ENCODE measurements at regions not wholly inside any gene's neighbourhood (a gene's known extent, or its start where the extent isn't known, plus 50 kb on each side); places are given as distances from the start of the nearest gene placed in this dataset.

DNA sequence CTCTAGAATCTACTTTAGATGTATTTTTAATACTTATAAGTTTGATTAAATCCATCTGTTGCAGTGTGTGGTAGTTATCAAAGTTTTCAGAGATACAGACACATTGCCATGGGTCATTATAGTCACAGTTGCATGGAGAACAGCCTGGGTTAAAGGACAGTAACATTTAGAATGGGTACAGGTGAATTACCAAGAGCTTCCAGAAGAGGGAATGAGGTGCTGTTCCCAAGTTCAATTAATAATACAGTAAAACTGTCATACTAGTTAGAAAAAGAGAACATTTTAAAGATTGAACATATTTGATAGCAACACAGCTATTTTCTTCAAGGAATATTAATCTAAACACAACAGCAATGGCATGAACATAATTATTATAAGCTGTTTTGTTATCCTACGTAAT is 322.6 kb upstream of the SLC10A2 start:
- Mint-ChIP-seq H3K4me1 (no peaks in the 10 kb centered on the region), H3K27me3 (ENCODE audit: insufficient read depth, low read depth, poor library complexity) (peaks cover 4% of the 10 kb centered on the region), H3K36me3 (ENCODE audit: low read depth) (no peaks in the 10 kb centered on the region), H3K27ac (no peak overlapping the region), H3K4me3 (no peak overlapping the region), H3K9me3 (no peaks in the 10 kb centered on the region)
- Histone ChIP-seq H3K4me2 (no peak overlapping the region), H3K27ac (ENCODE audit: low read depth) (no peak overlapping the region), H3K36me3 (ENCODE audit: insufficient read depth) (no peaks in the 10 kb centered on the region), H2AFZ (no peak overlapping the region), H3K79me2 (replicated peaks; ENCODE audit: insufficient read depth) (no peaks in the 10 kb centered on the region), H3K9me2 (ENCODE audit: insufficient read depth) (peaks cover 15% of the 10 kb centered on the region; the same call in 1 of the 2 replicates), H3F3A (replicated peaks; ENCODE audit: low read depth) (no peaks in the 10 kb centered on the region), H3K27me3 (ENCODE audit: insufficient read depth) (no peaks in the 10 kb centered on the region), H3K4me3 (no peak overlapping the region), H3K4me1 (ENCODE audit: insufficient read depth) (0 out of 2 replicates have a peak, but pooled peaks cover 4% of the 10 kb centered on the region), H4K20me1 (replicated peaks; ENCODE audit: insufficient read depth) (no peaks in the 10 kb centered on the region)
- ATAC-seq (peak; percentile 29; the same call in 1 of the 3 replicates), DNase-seq (ENCODE audit: low spot score) (no peak)
- TF ChIP-seq NANOG (IDR thresholded peaks at IDR 0.05; ENCODE audit: borderline replicate concordance) (no peak), JUNB (IDR thresholded peaks at IDR 0.05; ENCODE audit: unreplicated experiment) (no peak), EZH2 (IDR thresholded peaks at IDR 0.05; ENCODE audit: low read depth, unreplicated experiment) (no peak), ZNF331 (CRISPR knock-in tag; IDR thresholded peaks at IDR 0.05; ENCODE audit: low read depth) (no peak)
- TF ChIP-seq, protein P1, sequence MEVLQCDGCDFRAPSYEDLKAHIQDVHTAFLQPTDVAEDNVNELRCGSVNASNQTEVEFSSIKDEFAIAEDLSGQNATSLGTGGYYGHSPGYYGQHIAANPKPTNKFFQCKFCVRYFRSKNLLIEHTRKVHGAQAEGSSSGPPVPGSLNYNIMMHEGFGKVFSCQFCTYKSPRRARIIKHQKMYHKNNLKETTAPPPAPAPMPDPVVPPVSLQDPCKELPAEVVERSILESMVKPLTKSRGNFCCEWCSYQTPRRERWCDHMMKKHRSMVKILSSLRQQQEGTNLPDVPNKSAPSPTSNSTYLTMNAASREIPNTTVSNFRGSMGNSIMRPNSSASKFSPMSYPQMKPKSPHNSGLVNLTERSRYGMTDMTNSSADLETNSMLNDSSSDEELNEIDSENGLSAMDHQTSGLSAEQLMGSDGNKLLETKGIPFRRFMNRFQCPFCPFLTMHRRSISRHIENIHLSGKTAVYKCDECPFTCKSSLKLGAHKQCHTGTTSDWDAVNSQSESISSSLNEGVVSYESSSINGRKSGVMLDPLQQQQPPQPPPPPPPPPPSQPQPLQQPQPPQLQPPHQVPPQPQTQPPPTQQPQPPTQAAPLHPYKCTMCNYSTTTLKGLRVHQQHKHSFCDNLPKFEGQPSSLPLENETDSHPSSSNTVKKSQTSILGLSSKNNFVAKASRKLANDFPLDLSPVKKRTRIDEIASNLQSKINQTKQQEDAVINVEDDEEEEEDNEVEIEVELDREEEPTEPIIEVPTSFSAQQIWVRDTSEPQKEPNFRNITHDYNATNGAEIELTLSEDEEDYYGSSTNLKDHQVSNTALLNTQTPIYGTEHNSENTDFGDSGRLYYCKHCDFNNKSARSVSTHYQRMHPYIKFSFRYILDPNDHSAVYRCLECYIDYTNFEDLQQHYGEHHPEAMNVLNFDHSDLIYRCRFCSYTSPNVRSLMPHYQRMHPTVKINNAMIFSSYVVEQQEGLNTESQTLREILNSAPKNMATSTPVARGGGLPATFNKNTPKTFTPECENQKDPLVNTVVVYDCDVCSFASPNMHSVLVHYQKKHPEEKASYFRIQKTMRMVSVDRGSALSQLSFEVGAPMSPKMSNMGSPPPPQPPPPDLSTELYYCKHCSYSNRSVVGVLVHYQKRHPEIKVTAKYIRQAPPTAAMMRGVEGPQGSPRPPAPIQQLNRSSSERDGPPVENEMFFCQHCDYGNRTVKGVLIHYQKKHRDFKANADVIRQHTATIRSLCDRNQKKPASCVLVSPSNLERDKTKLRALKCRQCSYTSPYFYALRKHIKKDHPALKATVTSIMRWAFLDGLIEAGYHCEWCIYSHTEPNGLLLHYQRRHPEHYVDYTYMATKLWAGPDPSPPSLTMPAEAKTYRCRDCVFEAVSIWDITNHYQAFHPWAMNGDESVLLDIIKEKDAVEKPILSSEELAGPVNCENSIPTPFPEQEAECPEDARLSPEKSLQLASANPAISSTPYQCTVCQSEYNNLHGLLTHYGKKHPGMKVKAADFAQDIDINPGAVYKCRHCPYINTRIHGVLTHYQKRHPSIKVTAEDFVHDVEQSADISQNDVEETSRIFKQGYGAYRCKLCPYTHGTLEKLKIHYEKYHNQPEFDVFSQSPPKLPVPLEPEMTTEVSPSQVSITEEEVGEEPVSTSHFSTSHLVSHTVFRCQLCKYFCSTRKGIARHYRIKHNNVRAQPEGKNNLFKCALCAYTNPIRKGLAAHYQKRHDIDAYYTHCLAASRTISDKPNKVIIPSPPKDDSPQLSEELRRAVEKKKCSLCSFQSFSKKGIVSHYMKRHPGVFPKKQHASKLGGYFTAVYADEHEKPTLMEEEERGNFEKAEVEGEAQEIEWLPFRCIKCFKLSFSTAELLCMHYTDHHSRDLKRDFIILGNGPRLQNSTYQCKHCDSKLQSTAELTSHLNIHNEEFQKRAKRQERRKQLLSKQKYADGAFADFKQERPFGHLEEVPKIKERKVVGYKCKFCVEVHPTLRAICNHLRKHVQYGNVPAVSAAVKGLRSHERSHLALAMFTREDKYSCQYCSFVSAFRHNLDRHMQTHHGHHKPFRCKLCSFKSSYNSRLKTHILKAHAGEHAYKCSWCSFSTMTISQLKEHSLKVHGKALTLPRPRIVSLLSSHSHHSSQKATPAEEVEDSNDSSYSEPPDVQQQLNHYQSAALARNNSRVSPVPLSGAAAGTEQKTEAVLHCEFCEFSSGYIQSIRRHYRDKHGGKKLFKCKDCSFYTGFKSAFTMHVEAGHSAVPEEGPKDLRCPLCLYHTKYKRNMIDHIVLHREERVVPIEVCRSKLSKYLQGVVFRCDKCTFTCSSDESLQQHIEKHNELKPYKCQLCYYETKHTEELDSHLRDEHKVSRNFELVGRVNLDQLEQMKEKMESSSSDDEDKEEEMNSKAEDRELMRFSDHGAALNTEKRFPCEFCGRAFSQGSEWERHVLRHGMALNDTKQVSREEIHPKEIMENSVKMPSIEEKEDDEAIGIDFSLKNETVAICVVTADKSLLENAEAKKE (CRISPR knock-in tag; IDR thresholded peaks at IDR 0.05), result no peak
- TF ChIP-seq, protein P2, sequence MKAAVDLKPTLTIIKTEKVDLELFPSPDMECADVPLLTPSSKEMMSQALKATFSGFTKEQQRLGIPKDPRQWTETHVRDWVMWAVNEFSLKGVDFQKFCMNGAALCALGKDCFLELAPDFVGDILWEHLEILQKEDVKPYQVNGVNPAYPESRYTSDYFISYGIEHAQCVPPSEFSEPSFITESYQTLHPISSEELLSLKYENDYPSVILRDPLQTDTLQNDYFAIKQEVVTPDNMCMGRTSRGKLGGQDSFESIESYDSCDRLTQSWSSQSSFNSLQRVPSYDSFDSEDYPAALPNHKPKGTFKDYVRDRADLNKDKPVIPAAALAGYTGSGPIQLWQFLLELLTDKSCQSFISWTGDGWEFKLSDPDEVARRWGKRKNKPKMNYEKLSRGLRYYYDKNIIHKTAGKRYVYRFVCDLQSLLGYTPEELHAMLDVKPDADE (IDR thresholded peaks at IDR 0.05), result no peak
- TF ChIP-seq, protein P3, sequence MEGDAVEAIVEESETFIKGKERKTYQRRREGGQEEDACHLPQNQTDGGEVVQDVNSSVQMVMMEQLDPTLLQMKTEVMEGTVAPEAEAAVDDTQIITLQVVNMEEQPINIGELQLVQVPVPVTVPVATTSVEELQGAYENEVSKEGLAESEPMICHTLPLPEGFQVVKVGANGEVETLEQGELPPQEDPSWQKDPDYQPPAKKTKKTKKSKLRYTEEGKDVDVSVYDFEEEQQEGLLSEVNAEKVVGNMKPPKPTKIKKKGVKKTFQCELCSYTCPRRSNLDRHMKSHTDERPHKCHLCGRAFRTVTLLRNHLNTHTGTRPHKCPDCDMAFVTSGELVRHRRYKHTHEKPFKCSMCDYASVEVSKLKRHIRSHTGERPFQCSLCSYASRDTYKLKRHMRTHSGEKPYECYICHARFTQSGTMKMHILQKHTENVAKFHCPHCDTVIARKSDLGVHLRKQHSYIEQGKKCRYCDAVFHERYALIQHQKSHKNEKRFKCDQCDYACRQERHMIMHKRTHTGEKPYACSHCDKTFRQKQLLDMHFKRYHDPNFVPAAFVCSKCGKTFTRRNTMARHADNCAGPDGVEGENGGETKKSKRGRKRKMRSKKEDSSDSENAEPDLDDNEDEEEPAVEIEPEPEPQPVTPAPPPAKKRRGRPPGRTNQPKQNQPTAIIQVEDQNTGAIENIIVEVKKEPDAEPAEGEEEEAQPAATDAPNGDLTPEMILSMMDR (conservative IDR thresholded peaks at IDR 0.05; ENCODE audit: low read depth in 2 of 2), result peak; percentile 10 to 44; a peak in 2 of 4 replicates

Data from GM23338 (cell line).